Cardiac fibroblast (primary cell): ENCODE measurements at regions not wholly inside any gene's neighbourhood (a gene's known extent, or its start where the extent isn't known, plus 50 kb on each side); places are given as distances from the start of the nearest gene placed in this dataset.

Experiments
- DNase-seq, 2 donors: peaks; one replicate each; pipeline versions ENCODE4 v3.0.0 to v3.0.0-alpha.2; 2010; ENCODE audit warnings: low read depth in 2 of 2
- H3K4me3 ChIP-seq, 2 donors: replicated peaks in 1 of 2; 1 replicate in 1 of 2; 2 replicates in 1 of 2; pipeline ENCODE4 v1.5.1; 2011; ENCODE audit warnings: low read depth in 2 of 2, low read length in 2 of 2, mild to moderate bottlenecking in 2 of 2, moderate library complexity in 1 of 2
- CTCF ChIP-seq: IDR thresholded peaks from one replicate; pipeline ENCODE4 v1.5.1; 2011; ENCODE audit warnings: low read depth, mild to moderate bottlenecking, low read length, inconsistent platforms

- no peak overlapping the region for H3K4me3 ChIP-seq
- no peak for TF ChIP-seq CTCF
Observed at GRCh38 chr18:27549335-27550039, 364.4 kb upstream of the CHST9 start.

GRCh38 chr18:27546991-27547390 lies 361.9 kb upstream of the CHST9 start:
- no peak for TF ChIP-seq CTCF
- DNase-seq = no peak
- no peak overlapping the region for H3K4me3 ChIP-seq

More at GRCh38 chr18:27549335-27550039, 364.4 kb upstream of the CHST9 start:
- DNase-seq = no peak

GRCh38 chr18:27544206-27544605 lies 359.1 kb upstream of the CHST9 start:
- no peak for DNase-seq
- no peak for TF ChIP-seq CTCF
- no peak overlapping the region for H3K4me3 ChIP-seq

- TF ChIP-seq CTCF = no peak
- no peak for DNase-seq
- H3K4me3 ChIP-seq = no peak overlapping the region
Observed at GRCh38 chr18:27541293-27541692, 356.2 kb upstream of the CHST9 start.

DNA sequence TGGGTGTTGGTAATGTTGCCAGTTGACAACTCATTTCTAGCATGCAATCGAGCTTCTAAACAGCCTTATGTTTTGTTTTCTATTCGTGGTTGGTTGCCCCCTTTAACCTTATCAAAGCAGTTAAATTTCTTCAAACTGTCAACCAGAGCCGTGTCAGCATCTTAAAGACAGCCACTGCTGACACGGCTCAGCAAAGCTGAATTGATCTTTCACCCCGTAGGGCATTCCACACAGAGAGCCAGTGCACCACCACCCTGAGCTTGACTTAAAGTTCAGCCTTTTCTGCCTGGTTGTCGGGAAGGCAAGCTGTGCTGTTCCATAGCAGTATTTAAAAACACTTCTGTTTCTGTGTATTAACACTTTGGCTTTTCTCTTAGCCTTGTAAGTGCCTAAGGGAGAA lies 355.0 kb upstream of the CHST9 start:
- DNase-seq = no peak
- no peak for TF ChIP-seq CTCF
- H3K4me3 ChIP-seq = no peak overlapping the region

DNA sequence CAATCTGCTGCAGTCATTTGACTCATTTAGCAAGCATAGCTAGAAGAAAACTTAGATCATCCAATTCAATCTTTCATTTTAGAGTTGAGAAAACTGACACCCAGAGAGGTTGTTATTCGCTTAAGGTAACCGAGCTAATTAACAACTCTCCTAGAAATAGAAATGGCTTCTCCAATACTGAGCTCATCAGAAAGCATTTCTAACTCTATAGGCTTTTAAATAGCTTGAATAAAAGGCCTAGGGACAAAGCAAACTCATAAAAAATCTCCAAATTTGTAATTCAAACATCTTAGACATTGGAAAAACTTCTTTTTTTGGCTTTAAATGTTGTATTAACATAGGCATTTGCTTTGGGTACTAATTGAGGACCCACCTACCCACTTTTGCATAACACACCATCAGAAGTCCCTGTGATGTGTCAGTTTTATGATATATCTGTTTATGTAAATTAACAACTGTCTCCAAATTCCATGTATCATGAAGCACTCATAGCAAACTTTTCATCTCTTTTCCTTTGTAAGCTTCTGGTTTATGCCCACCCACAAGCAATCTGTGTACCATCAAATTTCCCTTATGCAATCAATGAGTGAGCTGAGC lies 343.9 kb upstream of the CHST9 start:
- H3K4me3 ChIP-seq = no peak overlapping the region
- no peak for TF ChIP-seq CTCF
- no peak for DNase-seq

DNA sequence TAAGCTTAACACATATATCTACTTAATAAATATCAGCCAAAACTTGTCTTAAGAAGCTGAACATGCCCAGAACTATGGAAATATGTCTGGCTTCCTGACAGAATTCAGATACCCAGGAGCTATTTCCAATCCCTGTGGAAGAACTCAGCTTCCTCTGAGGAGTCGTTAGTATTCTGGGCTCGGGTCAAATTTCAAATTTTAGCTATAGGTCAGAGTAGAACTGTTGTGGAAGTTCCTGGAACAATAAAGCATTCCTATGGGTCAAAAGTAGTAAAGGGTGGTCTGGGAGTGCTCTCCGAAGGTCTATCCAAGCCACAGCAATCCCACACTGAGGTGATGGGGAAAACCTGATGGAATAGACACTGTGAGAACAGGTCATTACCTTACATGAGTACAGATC lies 342.7 kb upstream of the CHST9 start:
- DNase-seq = no peak
- TF ChIP-seq CTCF = no peak
- no peak overlapping the region for H3K4me3 ChIP-seq
